Caco-2 (cell line): ENCODE measurements at regions not wholly inside any gene's neighbourhood (a gene's known extent, or its start where the extent isn't known, plus 50 kb on each side); places are given as distances from the start of the nearest gene placed in this dataset.

ENCODE experiments used
- BruUV-seq: library from RNA; stranded (reverse); fragments of 400-500 nt; replicated peaks from 2 replicates; lab custom pipeline; 2021; lab: Mats Ljungman, UMichigan
- CTCF ChIA-PET: fragments of 300-600 bp; sonication (Branson Sonifier 250); formaldehyde crosslinking; loops from one replicate; lab custom pipeline; 2022; ENCODE audit warnings: antibody characterized with exemption; lab: Charles Lee
- POLR2A ChIA-PET: fragments of 300-600 bp; sonication (Branson Sonifier 250); formaldehyde crosslinking; loops from one replicate; lab custom pipeline; 2022; ENCODE audit warnings: antibody characterized with exemption; lab: Charles Lee
- DNase-seq, 2 experiments: peaks; one replicate each; pipeline versions ENCODE4 v3.0.0 to v3.0.0-alpha.2; 2020 to 2022
- H3K27me3 ChIP-seq: replicated peaks from 2 replicates; pipeline ENCODE4 v1.6.0; 2011; ENCODE audit warnings: low read length; ENCODE audit not compliant: control insufficient read depth, insufficient read depth
- H3K36me3 ChIP-seq: 2 replicates; pipeline ENCODE4 v1.5.1; 2011; ENCODE audit warnings: low read length; ENCODE audit not compliant: control insufficient read depth, insufficient read depth
- H3K4me1 ChIP-seq: fragments of 250-450 bp; sonication (Bioruptor Pico); 2 replicates; pipeline ENCODE4 v1.5.1; 2020; ENCODE audit warnings: mild to moderate bottlenecking
- H3K4me3 ChIP-seq: 2 replicates; pipeline ENCODE4 v1.5.1; 2011; ENCODE audit warnings: low read depth, mild to moderate bottlenecking, control low read depth, low read length
- H3K9me3 ChIP-seq: fragments of 250-450 bp; sonication (Bioruptor Pico); 2 replicates; pipeline ENCODE4 v1.5.1; 2020; ENCODE audit warnings: mild to moderate bottlenecking, moderate library complexity
- H3K27ac Mint-ChIP-seq: one replicate; pipeline ENCODE4 v1.8.0; 2022; ENCODE audit warnings: mixed read lengths; ENCODE audit not compliant: unreplicated experiment
- H3K27me3 Mint-ChIP-seq: one replicate; pipeline ENCODE4 v1.8.0; 2022; ENCODE audit warnings: mixed read lengths; ENCODE audit not compliant: insufficient read depth, unreplicated experiment
- H3K36me3 Mint-ChIP-seq: one replicate; pipeline ENCODE4 v1.8.0; 2022; ENCODE audit warnings: mild to moderate bottlenecking, mixed read lengths; ENCODE audit not compliant: insufficient read depth, unreplicated experiment
- H3K4me1 Mint-ChIP-seq: one replicate; pipeline ENCODE4 v1.8.0; 2022; ENCODE audit warnings: low read depth, mixed read lengths; ENCODE audit not compliant: unreplicated experiment
- H3K4me3 Mint-ChIP-seq: one replicate; pipeline ENCODE4 v1.8.0; 2022; ENCODE audit warnings: mild to moderate bottlenecking, moderate library complexity, mixed read lengths; ENCODE audit not compliant: unreplicated experiment
- H3K9me3 Mint-ChIP-seq: one replicate; pipeline ENCODE4 v1.8.0; 2022; ENCODE audit warnings: mixed read lengths; ENCODE audit not compliant: unreplicated experiment
- intact Hi-C: fragments of 100-400 bp; cut with micrococcal nuclease; formaldehyde crosslinking; loops from one replicate; pipeline ENCODE4 v1.10.0; 2022; ENCODE audit not compliant: unreplicated experiment
- TF ChIP-seq, protein P1 (sequence below), 2 experiments: fragments of 200-600 bp in 1 of 2; IDR thresholded peaks; 1 replicate in 1 of 2; 2 replicates in 1 of 2; pipeline versions ENCODE4 v1.5.1 to v1.8.0; 2011 to 2022; ENCODE audit warnings: antibody characterized with exemption in 1 of 2, control low read depth in 1 of 2, inconsistent platforms in 1 of 2, low read depth in 1 of 2, low read length in 1 of 2, mild to moderate bottlenecking in 1 of 2, moderate library complexity in 1 of 2; ENCODE audit not compliant: insufficient read depth in 1 of 2, severe bottlenecking in 1 of 2, unreplicated experiment in 1 of 2

DNA sequence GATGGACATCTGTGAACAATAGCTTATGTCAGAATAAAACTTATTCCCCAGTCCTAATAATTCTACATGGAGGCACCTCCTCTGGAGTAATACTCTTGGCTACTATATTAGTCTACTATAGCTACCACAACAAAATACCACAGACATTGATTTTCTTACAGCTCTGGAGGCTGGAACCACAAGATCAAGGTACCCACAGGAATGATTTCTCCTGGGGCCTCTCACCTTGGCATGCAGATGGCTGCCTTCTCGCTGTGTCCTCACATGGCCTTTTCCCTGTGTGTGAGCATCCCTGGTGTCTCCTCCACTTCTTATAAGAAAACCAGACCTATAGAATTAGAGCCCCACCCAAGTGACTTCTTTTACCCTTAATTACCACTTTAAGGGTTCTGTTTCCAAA is 244.3 kb downstream of the BARHL2 start:
- Histone ChIP-seq H3K9me3 (no peaks in the 10 kb centered on the region), H3K4me1 (no peaks in the 10 kb centered on the region), H3K4me3 (no peak overlapping the region), H3K36me3 (no peaks in the 10 kb centered on the region), H3K27me3 (no peaks in the 10 kb centered on the region; the same call in 1 of the 2 replicates)
- BruUV-seq = no TSS peak
- ChIA-PET POLR2A (no interaction called here), CTCF (no interaction called here)
- H3K4me1 Mint-ChIP-seq = no peaks in the 10 kb centered on the region
- H3K27ac Mint-ChIP-seq = no peak overlapping the region
- no peaks in the 10 kb centered on the region for H3K36me3 Mint-ChIP-seq
- intact Hi-C loops = no loop called here
- no peaks in the 10 kb centered on the region for H3K9me3 Mint-ChIP-seq
- H3K4me3 Mint-ChIP-seq = no peak overlapping the region
- TF ChIP-seq, protein P1, sequence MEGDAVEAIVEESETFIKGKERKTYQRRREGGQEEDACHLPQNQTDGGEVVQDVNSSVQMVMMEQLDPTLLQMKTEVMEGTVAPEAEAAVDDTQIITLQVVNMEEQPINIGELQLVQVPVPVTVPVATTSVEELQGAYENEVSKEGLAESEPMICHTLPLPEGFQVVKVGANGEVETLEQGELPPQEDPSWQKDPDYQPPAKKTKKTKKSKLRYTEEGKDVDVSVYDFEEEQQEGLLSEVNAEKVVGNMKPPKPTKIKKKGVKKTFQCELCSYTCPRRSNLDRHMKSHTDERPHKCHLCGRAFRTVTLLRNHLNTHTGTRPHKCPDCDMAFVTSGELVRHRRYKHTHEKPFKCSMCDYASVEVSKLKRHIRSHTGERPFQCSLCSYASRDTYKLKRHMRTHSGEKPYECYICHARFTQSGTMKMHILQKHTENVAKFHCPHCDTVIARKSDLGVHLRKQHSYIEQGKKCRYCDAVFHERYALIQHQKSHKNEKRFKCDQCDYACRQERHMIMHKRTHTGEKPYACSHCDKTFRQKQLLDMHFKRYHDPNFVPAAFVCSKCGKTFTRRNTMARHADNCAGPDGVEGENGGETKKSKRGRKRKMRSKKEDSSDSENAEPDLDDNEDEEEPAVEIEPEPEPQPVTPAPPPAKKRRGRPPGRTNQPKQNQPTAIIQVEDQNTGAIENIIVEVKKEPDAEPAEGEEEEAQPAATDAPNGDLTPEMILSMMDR (IDR thresholded peaks at IDR 0.05; ENCODE audit: insufficient read depth in 1 of 2, low read depth in 1 of 2, low read length in 1 of 2, severe bottlenecking in 1 of 2, unreplicated experiment in 1 of 2) = no peak
- H3K27me3 Mint-ChIP-seq = no peaks in the 10 kb centered on the region
- no peak for DNase-seq

DNA sequence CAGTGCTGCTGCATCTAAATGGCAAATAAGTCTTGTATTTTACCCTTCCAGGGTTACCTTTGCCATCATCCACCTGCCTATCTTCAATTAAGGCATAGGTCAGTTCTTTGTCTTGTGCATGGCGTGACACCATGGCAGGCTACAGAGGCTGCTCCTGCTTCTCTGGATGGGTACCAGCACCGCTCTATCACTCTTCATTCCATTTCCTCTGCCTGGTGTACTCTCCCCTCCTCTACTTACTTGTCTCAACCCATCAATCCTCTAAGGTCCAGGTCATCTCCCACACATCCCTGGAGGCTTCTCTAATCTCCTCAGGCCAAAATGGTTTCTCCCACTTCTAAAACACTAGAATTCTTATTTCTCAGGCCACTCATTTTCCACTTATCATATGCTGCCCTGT is 257.5 kb downstream of the BARHL2 start:
- H3K27me3 ChIP-seq = no peaks in the 10 kb centered on the region
- POLR2A ChIA-PET = no interaction called here
- no TSS peak for BruUV-seq

DNA sequence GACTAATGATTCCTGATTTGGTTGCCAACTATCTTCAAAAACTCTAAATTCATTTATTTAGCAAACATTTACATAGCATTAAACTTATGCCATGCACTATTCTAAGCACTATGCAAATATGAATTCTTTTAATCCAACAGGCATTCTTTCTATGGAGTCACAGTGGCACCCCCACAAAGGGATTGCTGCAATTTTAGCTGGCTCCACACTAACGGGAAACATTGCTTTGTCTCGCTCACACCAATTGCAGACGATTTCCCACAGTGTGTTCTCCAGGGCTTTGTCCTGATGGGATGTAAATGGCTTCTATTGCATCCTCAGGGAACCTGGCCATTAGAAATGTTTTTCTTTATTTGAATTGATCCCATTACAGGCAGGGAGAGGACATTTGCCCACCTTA is 259.1 kb downstream of the BARHL2 start:
- CTCF ChIA-PET = no interaction called here
- DNase-seq = no peak
- H3K36me3 Mint-ChIP-seq = no peaks in the 10 kb centered on the region
- H3K36me3 ChIP-seq = no peaks in the 10 kb centered on the region
- H3K4me1 ChIP-seq = no peaks in the 10 kb centered on the region
- TF ChIP-seq, protein P1 (IDR thresholded peaks at IDR 0.05; ENCODE audit: insufficient read depth in 1 of 2, low read depth in 1 of 2, low read length in 1 of 2, severe bottlenecking in 1 of 2, unreplicated experiment in 1 of 2) = no peak
- no peak overlapping the region for H3K27ac Mint-ChIP-seq
- H3K9me3 ChIP-seq = no peaks in the 10 kb centered on the region
- no peaks in the 10 kb centered on the region for H3K4me1 Mint-ChIP-seq
- POLR2A ChIA-PET = no interaction called here
- BruUV-seq = no TSS peak
- H3K9me3 Mint-ChIP-seq = no peaks in the 10 kb centered on the region
- no peaks in the 10 kb centered on the region for H3K27me3 ChIP-seq
- no peak overlapping the region for H3K4me3 ChIP-seq
- H3K4me3 Mint-ChIP-seq = no peak overlapping the region
- intact Hi-C loops = no loop called here
- peaks cover 10% of the 10 kb centered on the region for H3K27me3 Mint-ChIP-seq

More for the DNA sequence above, 257.5 kb downstream of the BARHL2 start:
- no peaks in the 10 kb centered on the region for H3K4me1 Mint-ChIP-seq
- no peak for DNase-seq
- H3K27ac Mint-ChIP-seq = no peak overlapping the region
- H3K9me3 Mint-ChIP-seq = no peaks in the 10 kb centered on the region
- TF ChIP-seq, protein P1 (IDR thresholded peaks at IDR 0.05; ENCODE audit: insufficient read depth in 1 of 2, low read depth in 1 of 2, low read length in 1 of 2, severe bottlenecking in 1 of 2, unreplicated experiment in 1 of 2) = no peak
- intact Hi-C loops = no loop called here
- H3K9me3 ChIP-seq = no peaks in the 10 kb centered on the region
- H3K4me3 Mint-ChIP-seq = no peak overlapping the region
- H3K36me3 ChIP-seq = no peaks in the 10 kb centered on the region
- peaks cover 10% of the 10 kb centered on the region for H3K27me3 Mint-ChIP-seq
- CTCF ChIA-PET = no interaction called here
- no peak overlapping the region for H3K4me3 ChIP-seq
- H3K4me1 ChIP-seq = no peaks in the 10 kb centered on the region
- H3K36me3 Mint-ChIP-seq = no peaks in the 10 kb centered on the region
